Fibroblast of lung (primary cell): ENCODE measurements at regions not wholly inside any gene's neighbourhood (a gene's known extent, or its start where the extent isn't known, plus 50 kb on each side); places are given as distances from the start of the nearest gene placed in this dataset.

ENCODE experiments used
- DNase-seq, 2 donors: peaks; one replicate each; pipeline versions ENCODE4 v3.0.0 to v3.0.0-alpha.2; 2010; ENCODE audit warnings: low read depth in 2 of 2
- H2AFZ ChIP-seq: 2 replicates; pipeline ENCODE4 v1.5.1; 2012; ENCODE audit warnings: low read length, control low read depth, inconsistent platforms
- H3K27ac ChIP-seq: 2 replicates; pipeline ENCODE4 v1.5.1; 2011; ENCODE audit warnings: low read length, control low read depth; ENCODE audit not compliant: insufficient read depth
- H3K27me3 ChIP-seq: 2 replicates; pipeline ENCODE4 v1.5.1; 2011; ENCODE audit warnings: mild to moderate bottlenecking, low read length; ENCODE audit not compliant: control insufficient read depth, insufficient read depth
- H3K36me3 ChIP-seq: 2 replicates; pipeline ENCODE4 v1.5.1; 2011; ENCODE audit warnings: low read length; ENCODE audit not compliant: control insufficient read depth, insufficient read depth
- H3K4me1 ChIP-seq: 2 replicates; pipeline ENCODE4 v1.5.1; 2011; ENCODE audit warnings: low read length; ENCODE audit not compliant: control insufficient read depth, insufficient read depth; ENCODE audit errors: extremely low read depth
- H3K4me2 ChIP-seq: 2 replicates; pipeline ENCODE4 v1.5.1; 2011; ENCODE audit warnings: low read length, control low read depth; ENCODE audit not compliant: insufficient read depth; ENCODE audit errors: extremely low read depth
- H3K4me3 ChIP-seq, 4 experiments: fragments of 200-600 bp in 1 of 4; sonication (generic) in 1 of 4; replicated peaks in 1 of 4; 2 replicates each; pipeline ENCODE4 v1.5.1; 2011 to 2016; ENCODE audit warnings: low read length in 4 of 4, low read depth in 3 of 4, mild to moderate bottlenecking in 3 of 4, control low read depth in 2 of 4, inconsistent platforms in 1 of 4, mixed read lengths in 1 of 4; ENCODE audit not compliant: insufficient read depth in 1 of 4; ENCODE audit errors: control extremely low read depth in 1 of 4
- H3K79me2 ChIP-seq: 2 replicates; pipeline ENCODE4 v1.5.1; 2012; ENCODE audit warnings: mild to moderate bottlenecking, low read length, inconsistent platforms; ENCODE audit not compliant: control insufficient read depth, insufficient read depth
- H3K9ac ChIP-seq: 2 replicates; pipeline ENCODE4 v1.5.1; 2011; ENCODE audit warnings: mild to moderate bottlenecking, low read length, control low read depth; ENCODE audit not compliant: insufficient read depth
- H3K9me3 ChIP-seq: 2 replicates; pipeline ENCODE4 v1.5.1; 2012; ENCODE audit warnings: low read depth, low read length; ENCODE audit not compliant: control insufficient read depth, insufficient read depth
- H4K20me1 ChIP-seq: 2 replicates; pipeline ENCODE4 v1.5.1; 2011; ENCODE audit warnings: low read length; ENCODE audit not compliant: control insufficient read depth, insufficient read depth; ENCODE audit errors: extremely low read depth
- CTCF ChIP-seq, 2 donors: IDR thresholded peaks in 1 of 2; conservative IDR thresholded peaks in 1 of 2; 1 replicate in 1 of 2; 2 replicates in 1 of 2; pipeline ENCODE4 v1.5.1; 2011 to 2012; ENCODE audit warnings: low read length in 2 of 2, control low read depth in 1 of 2, inconsistent platforms in 1 of 2, low read depth in 1 of 2, mild to moderate bottlenecking in 1 of 2
- EZH2 ChIP-seq: IDR thresholded peaks from 2 replicates; pipeline ENCODE4 v1.5.1; 2012; ENCODE audit warnings: low read length, control low read depth, mild to moderate bottlenecking; ENCODE audit errors: missing control alignments

GRCh38 chr6:154668156-154668555 is 65.1 kb upstream of the SCAF8 start:
- H3K9ac ChIP-seq = no peak overlapping the region
- no peaks in the 10 kb centered on the region for H3K79me2 ChIP-seq
- H3K27me3 ChIP-seq = peaks cover 2% of the 10 kb centered on the region
- no peak overlapping the region for H3K27ac ChIP-seq
- H3K4me1 ChIP-seq = no peaks in the 10 kb centered on the region
- H3K36me3 ChIP-seq = no peaks in the 10 kb centered on the region
- H3K4me2 ChIP-seq = no peak overlapping the region
- no peaks in the 10 kb centered on the region for H4K20me1 ChIP-seq
- no peaks in the 10 kb centered on the region for H3K9me3 ChIP-seq
- H2AFZ ChIP-seq = no peak overlapping the region
- TF ChIP-seq CTCF (conservative IDR thresholded peaks at IDR 0.05 in 1 of 2, IDR thresholded peaks at IDR 0.05 in 1 of 2; ENCODE audit: low read depth in 1 of 2, low read length in 2 of 2) (no peak), EZH2 (no peak)
- DNase-seq = no peak
- H3K4me3 ChIP-seq = no peak overlapping the region

GRCh38 chr6:154672086-154672485 is 61.1 kb upstream of the SCAF8 start:
- no peak for DNase-seq
- no peak overlapping the region for H3K4me3 ChIP-seq
- peaks cover 2% of the 10 kb centered on the region for H3K27me3 ChIP-seq
- H2AFZ ChIP-seq = no peak overlapping the region
- H3K27ac ChIP-seq = no peak overlapping the region
- no peaks in the 10 kb centered on the region for H3K79me2 ChIP-seq
- H3K4me1 ChIP-seq = no peaks in the 10 kb centered on the region
- no peaks in the 10 kb centered on the region for H3K36me3 ChIP-seq
- TF ChIP-seq CTCF (conservative IDR thresholded peaks at IDR 0.05 in 1 of 2, IDR thresholded peaks at IDR 0.05 in 1 of 2; ENCODE audit: low read depth in 1 of 2, low read length in 2 of 2) (no peak), EZH2 (no peak)
- no peak overlapping the region for H3K9ac ChIP-seq
- H4K20me1 ChIP-seq = no peaks in the 10 kb centered on the region
- no peaks in the 10 kb centered on the region for H3K9me3 ChIP-seq
- no peak overlapping the region for H3K4me2 ChIP-seq

- Histone ChIP-seq H3K36me3 (no peaks in the 10 kb centered on the region), H2AFZ (no peak overlapping the region), H3K27me3 (peaks cover 2% of the 10 kb centered on the region), H3K9ac (no peak overlapping the region), H4K20me1 (no peaks in the 10 kb centered on the region), H3K9me3 (no peaks in the 10 kb centered on the region), H3K27ac (no peak overlapping the region), H3K79me2 (no peaks in the 10 kb centered on the region), H3K4me2 (no peak overlapping the region), H3K4me1 (no peaks in the 10 kb centered on the region), H3K4me3 (no peak overlapping the region)
- DNase-seq = no peak
- TF ChIP-seq CTCF (conservative IDR thresholded peaks at IDR 0.05 in 1 of 2, IDR thresholded peaks at IDR 0.05 in 1 of 2; ENCODE audit: low read depth in 1 of 2, low read length in 2 of 2) (no peak), EZH2 (no peak)
These were observed 59.3 kb upstream of the SCAF8 start for GRCh38 chr6:154673919-154674318.
